H1 (cell line): ENCODE measurements at regions not wholly inside any gene's neighbourhood (a gene's known extent, or its start where the extent isn't known, plus 50 kb on each side); places are given as distances from the start of the nearest gene placed in this dataset.

ENCODE experiments used
- CTCF ChIA-PET: fragments of 300-600 bp; sonication (Branson Sonifier 250); formaldehyde crosslinking; loops from one replicate; lab custom pipeline; 2021; ENCODE audit not compliant: partially characterized antibody; lab: Charles Lee
- POLR2A ChIA-PET: fragments of 300-600 bp; sonication (Branson Sonifier 250); formaldehyde crosslinking; loops from one replicate; lab custom pipeline; 2021; ENCODE audit warnings: inconsistent platforms; ENCODE audit not compliant: partially characterized antibody; lab: Charles Lee
- DNase-seq, 2 experiments: peaks; one replicate each; pipeline versions ENCODE4 v3.0.0 to v3.0.0-alpha.2; 2010 to 2022; ENCODE audit warnings: low spot score in 2 of 2, low read depth in 1 of 2, mixed read lengths in 1 of 2
- FAIRE-seq: peaks from 2 replicates; lab custom pipeline; 2011; peaks lifted over from hg19 to GRCh38; lab: Jason Lieb, UNC
- H2AFZ ChIP-seq: 2 replicates; pipeline ENCODE4 v1.8.1; 2012; ENCODE audit warnings: low read length, inconsistent platforms
- H2AK5ac ChIP-seq: 2 replicates; pipeline ENCODE4 v1.6.1; 2013; ENCODE audit warnings: low read depth, low read length
- H2BK120ac ChIP-seq: replicated peaks from 2 replicates; pipeline ENCODE3; 2013; ENCODE audit warnings: low read depth, low read length, inconsistent platforms
- H2BK12ac ChIP-seq: 2 replicates; pipeline ENCODE4 v1.6.1; 2013; ENCODE audit warnings: low read depth, low read length
- H2BK15ac ChIP-seq: 2 replicates; pipeline ENCODE4 v1.6.1; 2013; ENCODE audit warnings: low read length
- H2BK20ac ChIP-seq: 2 replicates; pipeline ENCODE4 v1.6.1; 2013; ENCODE audit warnings: low read length
- H2BK5ac ChIP-seq: 2 replicates; pipeline ENCODE4 v1.6.1; 2013; ENCODE audit warnings: low read depth, low read length
- H3K14ac ChIP-seq: 2 replicates; pipeline ENCODE4 v1.6.1; 2013; ENCODE audit warnings: inconsistent platforms; ENCODE audit not compliant: insufficient read length
- H3K18ac ChIP-seq: 2 replicates; pipeline ENCODE4 v1.6.1; 2013; ENCODE audit warnings: low read length; ENCODE audit errors: extremely low read depth
- H3K23ac ChIP-seq: 2 replicates; pipeline ENCODE4 v1.6.1; 2013; ENCODE audit warnings: inconsistent platforms; ENCODE audit not compliant: insufficient read length
- H3K23me2 ChIP-seq: 2 replicates; pipeline ENCODE4 v1.6.1; 2013; ENCODE audit warnings: low read depth, low read length
- H3K27ac ChIP-seq: 2 replicates; pipeline ENCODE4 v1.6.1; 2011; ENCODE audit warnings: low read depth, low read length, inconsistent platforms
- H3K27me3 ChIP-seq, 4 experiments: replicated peaks in 1 of 4; 1 replicate in 1 of 4; 2 replicates in 3 of 4; pipeline versions ENCODE4 v1.6.1 to v1.8.1; 2011 to 2013; ENCODE audit warnings: low read length in 3 of 4, mild to moderate bottlenecking in 3 of 4, inconsistent platforms in 2 of 4, mixed read lengths in 2 of 4, moderate library complexity in 1 of 4; ENCODE audit not compliant: control insufficient read depth in 3 of 4, insufficient read depth in 3 of 4; ENCODE audit errors: extremely low read depth in 1 of 4
- H3K36me3 ChIP-seq, 4 experiments: 2 replicates each; pipeline versions ENCODE4 v1.6.1 to v1.8.1; 2011 to 2013; ENCODE audit warnings: mild to moderate bottlenecking in 4 of 4, low read length in 3 of 4, moderate library complexity in 2 of 4, control low read depth in 1 of 4, inconsistent platforms in 1 of 4; ENCODE audit not compliant: insufficient read depth in 4 of 4, control insufficient read depth in 2 of 4
- H3K4ac ChIP-seq: replicated peaks from 2 replicates; pipeline ENCODE3; 2013; ENCODE audit warnings: low read length, low read depth, mixed read lengths, inconsistent platforms; ENCODE audit not compliant: insufficient read length
- H3K4me1 ChIP-seq, 4 experiments: replicated peaks in 1 of 4; 1 replicate in 1 of 4; 2 replicates in 3 of 4; pipeline versions ENCODE4 v1.6.1 to v1.8.1; 2011 to 2013; ENCODE audit warnings: low read length in 3 of 4, inconsistent platforms in 2 of 4, mixed read lengths in 1 of 4; ENCODE audit not compliant: insufficient read depth in 4 of 4, control insufficient read depth in 3 of 4
- H3K4me2 ChIP-seq, 2 experiments: 2 replicates each; pipeline versions ENCODE4 v1.6.1 to v1.8.1; 2011 to 2013; ENCODE audit warnings: low read depth in 2 of 2, low read length in 2 of 2, control low read depth in 1 of 2, inconsistent platforms in 1 of 2, mild to moderate bottlenecking in 1 of 2; ENCODE audit not compliant: insufficient read depth in 1 of 2
- H3K4me3 ChIP-seq, 4 experiments: fragments of 200-600, 300-600 bp in 1 of 4; sonication (generic), shearing (Covaris generic), sonication (Bioruptor Twin) in 1 of 4; 2 replicates each; pipeline versions ENCODE4 v1.5.1 to v1.8.1; 2011 to 2016; ENCODE audit warnings: low read length in 4 of 4, low read depth in 3 of 4, control low read depth in 2 of 4, inconsistent platforms in 2 of 4, mild to moderate bottlenecking in 2 of 4, mixed read lengths in 1 of 4, moderate library complexity in 1 of 4; ENCODE audit not compliant: insufficient read depth in 2 of 4; ENCODE audit errors: extremely low read depth in 1 of 4
- H3K56ac ChIP-seq: replicated peaks from 2 replicates; pipeline ENCODE3; 2013; ENCODE audit warnings: low read depth, mild to moderate bottlenecking, mixed read lengths, low read length, inconsistent platforms; ENCODE audit not compliant: insufficient read length
- H3K79me1 ChIP-seq: 2 replicates; pipeline ENCODE4 v1.6.1; 2013; ENCODE audit warnings: low read depth, low read length, control low read depth
- H3K79me2 ChIP-seq, 2 experiments: 2 replicates each; pipeline versions ENCODE4 v1.6.1 to v1.8.1; 2012 to 2013; ENCODE audit warnings: low read length in 2 of 2, mild to moderate bottlenecking in 2 of 2, inconsistent platforms in 1 of 2; ENCODE audit not compliant: insufficient read depth in 2 of 2, control insufficient read depth in 1 of 2
- H3K9ac ChIP-seq, 4 experiments: replicated peaks in 1 of 4; 1 replicate in 1 of 4; 2 replicates in 3 of 4; pipeline versions ENCODE4 v1.6.1 to v1.8.1; 2011 to 2013; ENCODE audit warnings: low read depth in 3 of 4, low read length in 3 of 4, control low read depth in 2 of 4, mild to moderate bottlenecking in 2 of 4, moderate library complexity in 2 of 4, inconsistent platforms in 1 of 4; ENCODE audit errors: extremely low read depth in 1 of 4
- H3K9me3 ChIP-seq, 2 experiments: 2 replicates each; pipeline versions ENCODE4 v1.6.1 to v1.8.1; 2012 to 2013; ENCODE audit warnings: mild to moderate bottlenecking in 2 of 2, moderate library complexity in 2 of 2, control low read depth in 1 of 2, inconsistent platforms in 1 of 2, low read depth in 1 of 2, low read length in 1 of 2, mixed read lengths in 1 of 2; ENCODE audit not compliant: insufficient read depth in 2 of 2
- H4K20me1 ChIP-seq, 2 experiments: replicated peaks in 1 of 2; 2 replicates each; pipeline versions ENCODE3 to v1.8.1; 2011 to 2013; ENCODE audit warnings: inconsistent platforms in 2 of 2, low read length in 2 of 2, mild to moderate bottlenecking in 1 of 2; ENCODE audit not compliant: insufficient read depth in 2 of 2, control insufficient read depth in 1 of 2
- H4K5ac ChIP-seq: 2 replicates; pipeline ENCODE4 v1.6.1; 2013; ENCODE audit warnings: low read length, low read depth, mixed read lengths, inconsistent platforms; ENCODE audit not compliant: insufficient read length
- H4K8ac ChIP-seq: 2 replicates; pipeline ENCODE4 v1.8.0; 2013; ENCODE audit warnings: mild to moderate bottlenecking, moderate library complexity, low read length, inconsistent platforms; ENCODE audit not compliant: insufficient read depth; ENCODE audit errors: extremely low read depth
- H4K91ac ChIP-seq: replicated peaks from 2 replicates; pipeline ENCODE3; 2013; ENCODE audit warnings: low read length, mixed read lengths, inconsistent platforms; ENCODE audit not compliant: insufficient read length
- BCL11A ChIP-seq, 2 experiments: IDR thresholded peaks; one replicate each; pipeline ENCODE4 v1.6.1; 2011; ENCODE audit warnings: low read depth in 2 of 2, low read length in 2 of 2, mild to moderate bottlenecking in 2 of 2
- BRCA1 ChIP-seq: IDR thresholded peaks from 2 replicates; pipeline ENCODE4 v1.6.1; 2012; ENCODE audit warnings: low read depth, low read length, improper control_type of control experiment
- CBX5 ChIP-seq: fragments of 300-800, 300-1000 bp; sonication (generic); IDR thresholded peaks from 2 replicates; pipeline ENCODE4 v1.7.1; 2016; ENCODE audit warnings: antibody characterized with exemption, low read length, low read depth
- CREB1 ChIP-seq: IDR thresholded peaks from 2 replicates; pipeline ENCODE4 v1.6.1; 2012; ENCODE audit warnings: inconsistent platforms
- POLR2A ChIP-seq, 2 experiments: IDR thresholded peaks; 1 replicate in 1 of 2; 2 replicates in 1 of 2; pipeline ENCODE4 v1.6.1; 2011; ENCODE audit warnings: low read depth in 2 of 2, low read length in 2 of 2, mild to moderate bottlenecking in 2 of 2; ENCODE audit errors: control extremely low read depth in 1 of 2
- RBBP5 ChIP-seq: IDR thresholded peaks from 2 replicates; pipeline ENCODE4 v1.7.1; 2012; ENCODE audit warnings: low read depth, mild to moderate bottlenecking, inconsistent platforms, low read length, moderate library complexity, borderline replicate concordance
- SP2 ChIP-seq: IDR thresholded peaks from 2 replicates; pipeline ENCODE4 v1.6.1; 2012; ENCODE audit warnings: mild to moderate bottlenecking, low read length, inconsistent platforms
- SRF ChIP-seq: IDR thresholded peaks from 2 replicates; pipeline ENCODE4 v1.6.1; 2011; ENCODE audit warnings: mild to moderate bottlenecking, low read depth, low read length, moderate library complexity
- TAF1 ChIP-seq: IDR thresholded peaks from 2 replicates; pipeline ENCODE4 v1.6.1; 2011; ENCODE audit warnings: mild to moderate bottlenecking, low read depth, low read length
- ZNF274 ChIP-seq: IDR thresholded peaks from 2 replicates; pipeline ENCODE4 v1.7.0; 2012; ENCODE audit warnings: low read length, borderline replicate concordance; ENCODE audit errors: extremely low read depth

DNA sequence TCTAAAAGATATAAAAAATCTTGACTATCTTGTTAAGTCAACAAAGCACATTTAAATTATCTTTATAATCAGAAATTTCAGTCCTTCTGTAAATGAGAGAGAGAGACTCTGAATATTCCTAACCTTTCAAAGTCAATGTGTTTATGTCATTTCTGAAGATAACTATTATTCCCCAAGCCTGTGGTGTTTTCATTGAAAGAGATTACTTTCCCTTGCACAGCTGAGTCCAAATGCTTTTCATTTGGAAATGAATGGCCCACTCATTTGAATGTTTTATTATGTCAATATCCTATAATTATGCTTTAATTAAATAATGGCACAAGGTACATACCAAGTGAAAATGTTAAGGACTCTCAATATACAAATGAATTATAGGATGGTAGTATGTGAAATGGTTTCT, 680.0 kb upstream of the DPPA4 start:
- H3K27me3 ChIP-seq: no peaks in the 10 kb centered on the region
- TF ChIP-seq SP2: no peak
- no peak for TF ChIP-seq CBX5
- TF ChIP-seq ZNF274: no peak
- no peak for TF ChIP-seq CREB1
- no peak for TF ChIP-seq SRF
- no peak for TF ChIP-seq BRCA1
- TF ChIP-seq BCL11A (IDR thresholded peaks at IDR 0.05; ENCODE audit: low read depth in 2 of 2, low read length in 2 of 2): no peak
- no peak for TF ChIP-seq TAF1
- no peak for TF ChIP-seq RBBP5
- TF ChIP-seq POLR2A (IDR thresholded peaks at IDR 0.05; ENCODE audit: control extremely low read depth in 1 of 2, low read depth in 2 of 2, low read length in 2 of 2): no peak

More for the DNA sequence above, 680.0 kb upstream of the DPPA4 start:
- no peak for DNase-seq
- H2BK120ac ChIP-seq: no peak overlapping the region
- no peak overlapping the region for H4K5ac ChIP-seq
- FAIRE-seq: no peak
- no peak overlapping the region for H3K56ac ChIP-seq
- no peaks in the 10 kb centered on the region for H3K79me1 ChIP-seq
- H2BK5ac ChIP-seq: no peak overlapping the region
- H3K9ac ChIP-seq: no peak overlapping the region
- H3K18ac ChIP-seq: no peak overlapping the region
- H4K91ac ChIP-seq: no peak overlapping the region
- no peaks in the 10 kb centered on the region for H4K20me1 ChIP-seq
- H2BK12ac ChIP-seq: no peak overlapping the region
- no peaks in the 10 kb centered on the region for H3K36me3 ChIP-seq
- H3K23ac ChIP-seq: no peak overlapping the region
- ChIA-PET POLR2A (no interaction called here), CTCF (no interaction called here)
- H3K9me3 ChIP-seq: no peaks in the 10 kb centered on the region
- H2AK5ac ChIP-seq: no peak overlapping the region
- no peak overlapping the region for H3K4ac ChIP-seq
- no peak overlapping the region for H2AFZ ChIP-seq
- H3K4me3 ChIP-seq: no peak overlapping the region; a peak in 1 of 8 replicates
- no peak overlapping the region for H3K14ac ChIP-seq
- no peak overlapping the region for H2BK20ac ChIP-seq
- H3K4me1 ChIP-seq: peaks cover 0 to 13% (median 5%) of the 10 kb centered on the region in 4 experiments; a peak in 3 of 7 replicates
- H2BK15ac ChIP-seq: no peak overlapping the region
- H3K4me2 ChIP-seq: no peak overlapping the region
- no peak overlapping the region for H4K8ac ChIP-seq
- H3K27ac ChIP-seq: no peak overlapping the region
- no peaks in the 10 kb centered on the region for H3K23me2 ChIP-seq
- H3K79me2 ChIP-seq: no peaks in the 10 kb centered on the region
